GM12878 (cell line): ENCODE measurements at regions not wholly inside any gene's neighbourhood (a gene's known extent, or its start where the extent isn't known, plus 50 kb on each side); places are given as distances from the start of the nearest gene placed in this dataset.

ENCODE experiments used
- BMI1 ChIP-seq: fragments of 450-650 bp; IDR thresholded peaks from 2 replicates; pipeline ENCODE4 v1.6.1; 2016; ENCODE audit warnings: mild to moderate bottlenecking, moderate library complexity, borderline replicate concordance
- BRCA1 ChIP-seq: IDR thresholded peaks from 2 replicates; pipeline ENCODE4 v1.6.1; 2011; ENCODE audit warnings: low read depth, low read length, improper control_type of control experiment
- CEBPZ ChIP-seq: fragments of 150-350 bp; IDR thresholded peaks from 2 replicates; pipeline ENCODE4 v1.6.1; 2016; ENCODE audit warnings: low read depth, low read length
- CHD2 ChIP-seq: IDR thresholded peaks from 2 replicates; pipeline ENCODE4 v1.6.1; 2011; ENCODE audit warnings: low read depth, low read length, improper control_type of control experiment, borderline replicate concordance
- DPF2 ChIP-seq: fragments of 450-650 bp; IDR thresholded peaks from 2 replicates; pipeline ENCODE4 v1.6.1; 2017; ENCODE audit warnings: mild to moderate bottlenecking
- HDGF ChIP-seq: fragments of 450-650 bp; IDR thresholded peaks from 2 replicates; pipeline ENCODE4 v1.6.1; 2016; ENCODE audit warnings: antibody characterized with exemption
- IKZF1 ChIP-seq: fragments of 450-650 bp; conservative IDR thresholded peaks from 2 replicates; pipeline ENCODE4 v1.6.1; 2017; ENCODE audit warnings: antibody characterized with exemption, mild to moderate bottlenecking
- KDM1A ChIP-seq: fragments of 200-600 bp; sonication (generic); IDR thresholded peaks from 2 replicates; pipeline ENCODE4 v1.6.1; 2016; ENCODE audit warnings: borderline replicate concordance
- MEF2A ChIP-seq: IDR thresholded peaks from 2 replicates; pipeline ENCODE4 v1.6.1; 2011; ENCODE audit warnings: low read depth, mild to moderate bottlenecking, low read length, moderate library complexity; ENCODE audit not compliant: insufficient read depth
- MTA2 ChIP-seq: fragments of 450-650 bp; IDR thresholded peaks from 2 replicates; pipeline ENCODE4 v1.6.1; 2016; ENCODE audit warnings: low read depth, mild to moderate bottlenecking, moderate library complexity
- MYB ChIP-seq: fragments of 150-350 bp; IDR thresholded peaks from 2 replicates; pipeline ENCODE4 v1.6.1; 2014; ENCODE audit warnings: mild to moderate bottlenecking, low read depth, low read length, borderline replicate concordance
- NFYB ChIP-seq: IDR thresholded peaks from 2 replicates; pipeline ENCODE4 v1.6.1; 2011; ENCODE audit warnings: low read depth, mild to moderate bottlenecking, low read length, improper control_type of control experiment, moderate library complexity; ENCODE audit not compliant: insufficient read depth
- NR2C2 ChIP-seq: IDR thresholded peaks from 2 replicates; pipeline ENCODE4 v1.6.1; 2011; ENCODE audit warnings: borderline replicate concordance, low read depth; ENCODE audit not compliant: control insufficient read depth, insufficient read length
- POLR2A ChIP-seq: IDR thresholded peaks from 2 replicates; pipeline ENCODE4 v1.6.1; 2011; ENCODE audit warnings: low read depth, mild to moderate bottlenecking, low read length
- SIX5 ChIP-seq: IDR thresholded peaks from 2 replicates; pipeline ENCODE4 v1.6.1; 2011; ENCODE audit warnings: mild to moderate bottlenecking, low read depth, low read length, moderate library complexity; ENCODE audit not compliant: severe bottlenecking
- SP1 ChIP-seq: IDR thresholded peaks from one replicate; pipeline ENCODE4 v1.6.1; 2011; ENCODE audit warnings: low read depth, low read length
- TBL1XR1 ChIP-seq: IDR thresholded peaks from 2 replicates; pipeline ENCODE4 v1.6.1; 2012; ENCODE audit warnings: low read depth, low read length, improper control_type of control experiment
- ZBED1 ChIP-seq: IDR thresholded peaks from 2 replicates; pipeline ENCODE4 v1.6.1; 2016; ENCODE audit warnings: borderline replicate concordance
- ZNF24 ChIP-seq: fragments of 450-650 bp; IDR thresholded peaks from 2 replicates; pipeline ENCODE4 v1.6.1; 2017; ENCODE audit warnings: antibody characterized with exemption, mild to moderate bottlenecking
- TF ChIP-seq, protein P1 (sequence below): IDR thresholded peaks from 2 replicates; pipeline ENCODE4 v1.6.1; 2012; ENCODE audit warnings: improper control_type of control experiment, low read depth, low read length; ENCODE audit not compliant: insufficient replicate concordance
- TF ChIP-seq, protein P2 (sequence below): IDR thresholded peaks from 2 replicates; pipeline ENCODE4 v1.6.1; 2011; ENCODE audit warnings: mild to moderate bottlenecking, low read depth, low read length, moderate library complexity; ENCODE audit not compliant: insufficient replicate concordance

- TF ChIP-seq, protein P1, sequence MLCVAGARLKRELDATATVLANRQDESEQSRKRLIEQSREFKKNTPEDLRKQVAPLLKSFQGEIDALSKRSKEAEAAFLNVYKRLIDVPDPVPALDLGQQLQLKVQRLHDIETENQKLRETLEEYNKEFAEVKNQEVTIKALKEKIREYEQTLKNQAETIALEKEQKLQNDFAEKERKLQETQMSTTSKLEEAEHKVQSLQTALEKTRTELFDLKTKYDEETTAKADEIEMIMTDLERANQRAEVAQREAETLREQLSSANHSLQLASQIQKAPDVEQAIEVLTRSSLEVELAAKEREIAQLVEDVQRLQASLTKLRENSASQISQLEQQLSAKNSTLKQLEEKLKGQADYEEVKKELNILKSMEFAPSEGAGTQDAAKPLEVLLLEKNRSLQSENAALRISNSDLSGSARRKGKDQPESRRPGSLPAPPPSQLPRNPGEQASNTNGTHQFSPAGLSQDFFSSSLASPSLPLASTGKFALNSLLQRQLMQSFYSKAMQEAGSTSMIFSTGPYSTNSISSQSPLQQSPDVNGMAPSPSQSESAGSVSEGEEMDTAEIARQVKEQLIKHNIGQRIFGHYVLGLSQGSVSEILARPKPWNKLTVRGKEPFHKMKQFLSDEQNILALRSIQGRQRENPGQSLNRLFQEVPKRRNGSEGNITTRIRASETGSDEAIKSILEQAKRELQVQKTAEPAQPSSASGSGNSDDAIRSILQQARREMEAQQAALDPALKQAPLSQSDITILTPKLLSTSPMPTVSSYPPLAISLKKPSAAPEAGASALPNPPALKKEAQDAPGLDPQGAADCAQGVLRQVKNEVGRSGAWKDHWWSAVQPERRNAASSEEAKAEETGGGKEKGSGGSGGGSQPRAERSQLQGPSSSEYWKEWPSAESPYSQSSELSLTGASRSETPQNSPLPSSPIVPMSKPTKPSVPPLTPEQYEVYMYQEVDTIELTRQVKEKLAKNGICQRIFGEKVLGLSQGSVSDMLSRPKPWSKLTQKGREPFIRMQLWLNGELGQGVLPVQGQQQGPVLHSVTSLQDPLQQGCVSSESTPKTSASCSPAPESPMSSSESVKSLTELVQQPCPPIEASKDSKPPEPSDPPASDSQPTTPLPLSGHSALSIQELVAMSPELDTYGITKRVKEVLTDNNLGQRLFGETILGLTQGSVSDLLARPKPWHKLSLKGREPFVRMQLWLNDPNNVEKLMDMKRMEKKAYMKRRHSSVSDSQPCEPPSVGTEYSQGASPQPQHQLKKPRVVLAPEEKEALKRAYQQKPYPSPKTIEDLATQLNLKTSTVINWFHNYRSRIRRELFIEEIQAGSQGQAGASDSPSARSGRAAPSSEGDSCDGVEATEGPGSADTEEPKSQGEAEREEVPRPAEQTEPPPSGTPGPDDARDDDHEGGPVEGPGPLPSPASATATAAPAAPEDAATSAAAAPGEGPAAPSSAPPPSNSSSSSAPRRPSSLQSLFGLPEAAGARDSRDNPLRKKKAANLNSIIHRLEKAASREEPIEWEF: peak; percentile 77
- TF ChIP-seq ZNF24 (peak; percentile 63; the same call in 1 of the 2 replicates), MEF2A (no peak), CEBPZ (no peak), POLR2A (no peak), NFYB (no peak), HDGF (no peak), CHD2 (peak; percentile 81; the same call in 1 of the 2 replicates), BMI1 (peak; percentile 79), DPF2 (peak; percentile 95), ZBED1 (no peak), NR2C2 (no peak), SP1 (no peak), IKZF1 (peak; percentile 94), MYB (no peak), BRCA1 (no peak), MTA2 (peak; percentile 98), KDM1A (no peak), SIX5 (no peak), TBL1XR1 (peak; percentile 72; the same call in 1 of the 2 replicates)
- TF ChIP-seq, protein P2, sequence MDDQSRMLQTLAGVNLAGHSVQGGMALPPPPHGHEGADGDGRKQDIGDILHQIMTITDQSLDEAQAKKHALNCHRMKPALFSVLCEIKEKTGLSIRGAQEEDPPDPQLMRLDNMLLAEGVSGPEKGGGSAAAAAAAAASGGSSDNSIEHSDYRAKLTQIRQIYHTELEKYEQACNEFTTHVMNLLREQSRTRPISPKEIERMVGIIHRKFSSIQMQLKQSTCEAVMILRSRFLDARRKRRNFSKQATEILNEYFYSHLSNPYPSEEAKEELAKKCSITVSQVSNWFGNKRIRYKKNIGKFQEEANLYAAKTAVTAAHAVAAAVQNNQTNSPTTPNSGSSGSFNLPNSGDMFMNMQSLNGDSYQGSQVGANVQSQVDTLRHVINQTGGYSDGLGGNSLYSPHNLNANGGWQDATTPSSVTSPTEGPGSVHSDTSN: no peak
Measured at GRCh38 chr11:29293825-29294224, 723.0 kb downstream of the KCNA4 start (continued).
